GM18873 (cell line): ENCODE measurements at regions not wholly inside any gene's neighbourhood (a gene's known extent, or its start where the extent isn't known, plus 50 kb on each side); places are given as distances from the start of the nearest gene placed in this dataset.

ENCODE experiments used
- ATAC-seq: cut with Tn5 transposase; IDR thresholded peaks from one replicate; pipeline ENCODE4 v1.9.1; 2021; ENCODE audit warnings: mild to moderate bottlenecking, moderate library complexity, moderate number of reproducible peaks; ENCODE audit not compliant: unreplicated experiment, low FRiP score

DNA sequence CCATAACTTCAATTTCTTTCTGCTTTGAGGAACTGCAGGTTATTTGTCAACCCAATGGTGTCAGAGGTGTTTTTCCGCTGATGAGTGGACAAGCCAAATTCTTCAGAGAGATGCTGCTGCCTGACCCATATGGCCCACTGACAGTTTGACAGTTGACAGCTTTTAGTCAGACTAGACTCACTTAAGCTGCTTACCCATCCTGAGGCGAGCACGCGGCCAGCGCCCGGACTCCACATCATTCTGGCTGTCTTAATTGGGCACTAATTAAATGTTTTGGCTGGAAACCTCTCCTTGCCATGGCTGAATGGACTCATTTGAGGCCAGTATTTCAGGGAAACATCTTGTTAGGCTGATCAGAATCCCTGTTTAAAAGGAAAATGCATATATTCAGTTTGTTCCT is 316.1 kb upstream of the FANCL start:
- no peak for ATAC-seq

DNA sequence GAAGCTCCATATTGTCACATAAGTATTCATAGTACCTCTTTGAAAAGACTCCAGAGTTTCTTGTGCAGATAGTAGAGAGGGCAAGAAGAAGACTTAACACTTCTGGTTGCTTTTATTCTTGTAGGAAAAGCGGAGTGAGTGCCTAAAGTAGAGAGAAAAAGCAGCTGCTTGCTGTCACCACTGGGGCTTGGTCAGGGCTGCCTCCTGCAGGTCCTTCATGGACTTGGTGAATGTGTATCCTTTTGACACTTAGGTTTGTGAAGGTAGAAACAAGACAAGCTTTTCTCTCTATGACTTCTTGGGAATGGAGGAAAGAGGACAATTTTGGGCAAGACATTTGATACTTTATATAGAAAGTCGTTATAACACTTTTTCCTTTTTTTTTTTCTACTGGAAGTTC is 312.8 kb upstream of the FANCL start:
- no peak for ATAC-seq

DNA sequence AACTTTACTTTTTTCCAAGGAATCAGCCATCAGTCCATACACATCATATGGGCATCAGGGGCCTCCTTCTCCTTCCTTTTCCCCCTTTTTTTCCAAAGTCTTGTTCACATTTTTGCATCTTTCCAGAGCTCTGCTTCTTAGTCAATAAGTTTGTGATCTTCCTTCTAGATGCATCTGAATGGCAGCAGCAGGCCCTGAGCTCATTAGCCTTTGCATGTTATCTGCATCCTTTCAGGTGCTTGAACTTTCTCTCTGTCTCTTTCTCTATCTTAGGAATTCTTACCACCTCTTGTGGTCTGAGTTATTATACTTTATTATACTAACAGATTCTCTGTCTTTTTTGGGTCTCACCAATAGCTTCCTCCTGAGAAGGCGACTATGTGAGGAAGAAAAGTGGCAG is 312.4 kb upstream of the FANCL start:
- no peak for ATAC-seq

DNA sequence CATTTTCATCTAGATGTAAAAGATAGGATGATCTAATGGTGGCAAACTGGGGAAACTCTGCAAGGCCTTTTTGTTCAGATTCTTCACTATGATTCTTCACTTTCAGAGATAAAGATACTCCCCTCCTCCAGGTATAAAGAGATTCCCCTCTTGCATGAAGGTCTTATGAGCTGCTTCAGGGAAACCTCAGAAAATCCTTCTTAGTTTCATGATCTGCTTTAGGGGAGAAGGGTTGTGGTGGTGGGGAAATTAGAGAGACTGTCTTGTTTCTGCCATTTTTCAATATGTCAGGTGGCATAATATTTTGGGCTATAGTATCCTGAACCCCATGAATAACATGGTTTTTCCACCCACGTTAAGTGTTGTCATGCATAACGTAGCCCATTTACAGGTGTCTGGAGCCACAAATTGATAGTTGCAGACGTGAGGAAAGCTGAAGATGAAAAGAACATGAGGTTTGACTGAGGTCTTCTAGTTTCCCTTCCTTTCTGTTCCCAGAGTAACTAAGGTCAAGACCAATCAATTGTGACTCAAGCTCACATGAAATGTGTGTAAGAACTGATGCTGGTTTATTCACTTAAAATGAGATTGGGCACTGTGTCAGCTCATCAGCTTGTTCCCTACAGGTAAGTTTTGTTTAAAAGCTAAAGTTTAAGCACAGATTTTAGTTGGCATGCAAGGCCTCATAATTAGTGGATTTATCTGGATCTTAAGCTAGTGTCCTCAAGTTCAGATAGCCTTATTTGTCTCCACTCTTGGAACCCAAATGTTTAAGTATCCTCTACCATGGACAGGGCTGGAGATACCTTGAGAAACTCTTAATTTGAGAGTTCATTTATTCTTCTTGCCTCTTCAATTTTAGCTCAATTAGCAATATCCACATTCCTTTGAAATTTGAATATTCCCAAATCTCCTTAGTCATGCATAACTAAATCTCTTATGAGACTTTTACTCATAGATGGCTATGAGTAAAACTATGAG is 304.5 kb upstream of the FANCL start:
- no peak for ATAC-seq

DNA sequence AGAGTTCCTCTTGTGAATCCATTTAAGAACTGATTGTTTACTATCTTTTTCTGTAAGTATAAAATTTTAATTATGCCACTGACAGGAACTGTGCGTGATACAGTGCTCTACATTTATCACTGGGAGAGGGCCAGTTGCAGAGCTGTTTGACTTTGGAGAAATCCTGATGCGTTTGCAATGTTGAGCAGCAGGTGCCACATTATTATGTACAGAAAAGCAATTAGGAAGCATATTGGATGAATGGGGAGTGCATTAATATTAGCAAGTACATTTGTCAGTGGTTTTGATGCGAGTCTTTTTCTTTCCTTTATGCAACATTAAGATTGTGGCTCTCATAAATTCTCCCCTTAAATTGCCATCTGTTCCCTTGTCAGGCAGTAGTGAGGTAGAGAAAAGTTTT is 302.3 kb upstream of the FANCL start:
- ATAC-seq, result no peak

DNA sequence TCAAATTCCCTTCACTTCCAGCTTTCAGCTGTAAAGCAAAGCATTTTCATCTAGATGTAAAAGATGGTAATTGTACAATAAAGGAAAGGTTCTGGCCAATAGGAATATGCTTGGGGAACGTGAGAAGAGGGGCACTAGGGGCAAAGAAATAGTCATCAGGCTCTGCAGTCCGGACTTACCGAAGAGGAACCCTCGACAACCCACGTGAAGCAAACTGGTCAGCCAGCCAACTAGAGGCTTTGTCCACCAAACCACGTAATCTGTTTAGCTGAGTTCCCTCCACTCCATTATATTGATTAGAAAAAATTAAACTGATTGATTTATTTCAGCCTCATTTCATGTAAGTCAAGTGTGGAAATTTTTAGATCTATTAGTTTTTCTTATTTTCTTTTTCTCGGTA is 300.4 kb upstream of the FANCL start:
- no peak for ATAC-seq

DNA sequence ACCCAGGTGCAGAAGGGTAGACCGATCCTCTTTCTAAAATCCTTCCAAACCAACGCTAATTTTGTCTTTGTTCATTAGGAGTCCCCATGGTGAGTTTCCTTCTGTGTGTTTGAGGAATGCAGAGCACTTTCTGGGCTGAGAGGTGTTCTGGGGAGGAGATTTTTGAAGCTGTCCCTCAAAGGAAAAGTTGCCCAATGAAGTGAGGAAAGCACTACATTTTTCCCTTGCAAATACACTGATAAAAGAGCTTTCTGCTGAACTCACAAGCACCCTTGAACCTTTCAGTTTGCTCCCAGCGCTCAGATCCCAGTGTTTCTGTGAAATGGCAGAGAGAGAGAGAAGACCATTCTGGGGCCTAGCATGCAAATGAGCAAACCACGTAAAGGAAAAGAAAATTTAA is 299.6 kb upstream of the FANCL start:
- no peak for ATAC-seq

DNA sequence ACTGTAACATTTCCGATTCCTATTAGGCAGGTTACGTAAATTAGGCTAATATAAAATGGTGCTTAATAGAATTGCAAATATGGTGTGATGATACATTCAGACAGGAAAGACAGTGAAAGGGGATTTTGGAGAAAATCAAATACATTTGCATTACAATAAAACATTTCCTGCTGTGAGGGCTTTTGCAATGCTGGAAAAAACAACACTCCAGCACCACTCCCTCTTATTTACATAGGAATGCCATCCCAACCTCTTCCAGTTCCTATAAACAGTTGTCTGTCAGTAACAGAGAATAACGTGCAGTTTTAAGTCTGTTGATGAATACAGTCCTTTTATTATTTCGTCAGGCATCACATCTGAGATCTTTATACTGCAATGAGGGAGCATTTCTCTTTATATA is 298.8 kb upstream of the FANCL start:
- ATAC-seq, result no peak

DNA sequence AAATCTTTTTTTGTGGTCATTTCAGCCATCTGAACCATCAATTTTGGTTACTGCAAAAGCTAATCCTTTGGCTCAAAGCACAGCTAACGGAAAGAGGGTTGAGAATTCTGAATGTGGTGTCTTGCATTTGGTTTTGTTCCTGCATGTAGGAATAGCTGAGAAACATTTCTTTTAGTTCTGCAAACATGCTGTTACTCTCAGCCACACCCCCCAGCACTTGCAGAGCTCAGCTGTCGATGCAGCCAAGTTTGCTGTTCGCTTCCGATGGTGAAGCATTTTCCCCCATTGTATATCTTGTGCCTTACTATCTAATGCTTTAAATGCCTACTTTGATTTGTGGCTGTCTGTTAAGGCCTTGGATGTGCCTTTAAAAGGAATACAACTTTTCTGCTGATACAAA is 294.9 kb upstream of the FANCL start:
- no peak for ATAC-seq

DNA sequence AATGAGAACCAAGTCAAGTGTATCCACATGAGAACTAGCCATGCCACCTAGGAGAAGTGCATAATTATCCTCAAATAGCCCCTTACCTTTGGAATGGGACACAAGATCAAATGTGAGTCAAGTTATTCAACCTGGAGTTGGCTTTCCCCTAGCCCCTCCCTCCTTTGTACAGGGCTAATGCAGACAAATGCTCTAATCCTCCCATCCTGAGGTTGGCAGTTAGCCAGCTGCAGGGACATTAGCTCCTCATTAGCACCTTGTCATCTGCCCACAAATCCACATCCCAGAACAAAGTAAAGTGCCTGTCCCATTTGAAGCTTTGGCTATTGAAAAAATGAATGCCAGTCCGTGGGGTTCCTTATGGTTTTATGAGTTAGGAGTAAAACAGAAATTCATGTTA is 294.1 kb upstream of the FANCL start:
- ATAC-seq, result no peak

DNA sequence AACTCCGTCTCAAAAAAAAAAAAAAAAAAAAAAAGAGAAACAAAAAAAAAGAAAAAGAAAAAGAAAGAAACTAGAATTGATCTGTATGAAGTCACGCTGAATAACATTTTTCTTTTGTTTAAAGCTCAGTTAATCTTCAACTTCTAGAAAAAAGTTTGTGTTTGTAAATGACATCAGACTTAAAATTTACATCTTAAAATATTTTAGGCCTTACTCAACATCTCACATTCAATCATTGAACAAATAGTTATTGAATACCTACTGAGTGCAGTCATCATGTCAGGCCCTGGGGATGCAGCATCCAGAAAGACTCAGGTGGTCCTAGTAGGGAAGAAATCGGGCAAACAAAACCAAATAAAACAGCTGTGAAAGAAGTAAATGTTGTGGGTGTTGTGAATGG is 292.3 kb upstream of the FANCL start:
- ATAC-seq, result no peak

DNA sequence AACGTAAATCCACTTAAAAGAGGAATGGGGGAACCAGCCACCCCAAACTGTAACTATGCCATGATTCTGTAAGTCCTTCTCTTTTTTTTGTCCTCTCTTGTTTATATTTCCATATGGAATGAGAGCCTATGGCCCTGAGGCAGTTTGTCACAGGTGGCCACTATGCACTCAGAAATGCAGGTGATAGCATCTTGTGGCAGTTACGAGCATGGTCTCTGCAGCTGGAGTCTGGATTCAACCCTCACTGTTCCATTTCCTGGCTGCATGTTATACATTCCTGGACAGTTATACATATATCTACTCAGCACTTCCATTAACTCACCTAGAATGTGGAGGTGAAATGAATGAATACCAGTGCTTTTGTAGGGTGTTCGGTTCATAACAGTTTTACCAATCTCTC is 291.5 kb upstream of the FANCL start:
- no peak for ATAC-seq

DNA sequence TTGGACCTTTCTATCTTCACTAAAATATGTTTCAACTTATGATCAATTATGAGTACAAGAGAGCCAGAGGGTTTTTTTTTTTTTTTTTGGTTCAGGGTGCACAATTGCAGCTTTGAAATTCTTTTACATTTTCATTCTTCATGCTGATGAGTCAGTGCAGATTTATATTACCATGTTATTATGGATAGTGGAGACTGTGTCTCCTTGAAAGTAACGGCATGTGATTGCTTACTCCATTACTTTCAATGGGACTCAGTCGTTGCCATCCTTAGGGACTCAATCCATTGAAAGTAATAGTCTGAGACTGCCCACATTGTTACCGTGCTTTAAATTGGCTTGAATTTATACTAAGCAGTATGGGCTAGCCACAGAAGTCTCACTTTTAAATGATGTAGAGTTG is 286.5 kb upstream of the FANCL start:
- ATAC-seq, result no peak

DNA sequence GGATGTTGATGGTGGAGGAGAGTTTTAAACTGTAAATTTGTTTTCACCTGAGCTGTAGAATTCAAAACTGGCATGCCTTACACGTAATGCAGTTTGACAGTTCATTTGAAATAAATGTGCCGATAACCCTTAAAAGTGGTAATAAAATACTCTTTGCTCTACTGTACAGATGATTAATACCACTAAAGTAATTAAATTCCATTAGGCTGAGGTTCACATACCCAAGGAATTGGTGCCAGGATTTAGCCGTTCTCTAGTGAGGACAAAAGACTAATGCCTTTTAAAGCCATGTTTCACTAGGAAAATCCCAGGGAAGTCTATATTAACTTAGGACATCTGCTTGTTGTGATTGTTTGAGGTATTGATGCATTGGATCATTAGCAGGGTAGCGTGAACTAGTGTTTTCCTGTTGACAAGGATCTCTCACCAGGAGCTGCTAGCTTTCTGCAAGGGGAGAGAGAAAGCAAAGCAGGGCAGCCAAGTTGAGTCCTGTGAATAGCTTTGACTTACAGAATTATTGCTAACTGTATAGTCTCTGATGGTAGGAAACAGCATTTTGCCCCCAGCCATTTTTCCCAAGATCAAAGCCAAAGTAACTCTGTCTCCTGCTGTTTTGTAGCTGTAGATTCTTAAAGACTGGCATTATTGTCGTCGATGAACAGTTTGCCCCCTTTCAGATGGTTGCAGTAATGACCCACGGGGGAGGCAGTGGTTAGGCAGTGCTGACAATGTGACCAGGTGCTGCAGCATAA is 280.9 kb upstream of the FANCL start:
- no peak for ATAC-seq

DNA sequence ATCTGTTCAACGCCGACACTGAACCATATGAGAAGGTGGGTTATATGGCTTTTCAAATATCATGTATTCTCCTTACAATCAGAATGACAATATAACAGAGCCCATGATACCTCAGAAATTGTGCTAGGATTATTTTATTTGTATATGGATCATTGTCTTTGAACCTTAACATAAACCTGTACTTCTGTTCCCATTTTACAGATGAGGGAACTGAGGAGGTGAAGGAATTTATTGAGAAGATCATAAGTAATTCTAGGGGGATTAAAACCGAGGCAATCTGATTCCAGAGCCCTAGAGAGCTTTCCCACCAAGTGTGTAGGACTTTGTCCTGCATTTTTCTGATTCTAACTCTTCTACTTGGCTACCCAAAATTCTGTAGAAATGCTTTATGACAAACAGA is 279.8 kb upstream of the FANCL start:
- no peak for ATAC-seq

DNA sequence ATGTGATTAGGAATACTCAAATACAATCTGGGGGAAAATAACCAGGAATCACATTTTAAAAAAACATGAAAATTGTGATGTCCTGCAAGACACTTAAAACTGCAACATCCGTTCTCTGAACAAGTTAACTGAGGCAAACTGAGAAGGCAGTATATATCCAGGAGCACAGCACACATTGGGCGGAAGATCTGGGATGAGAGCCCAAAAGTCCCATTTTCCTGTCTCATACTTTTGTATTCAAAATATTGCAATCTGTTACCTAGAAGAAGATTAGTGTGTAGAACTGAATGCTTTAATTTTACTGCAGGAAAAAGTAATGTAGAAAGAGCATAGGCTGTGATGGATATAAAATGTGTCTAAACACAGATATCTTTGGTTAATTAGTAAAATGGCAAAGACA is 276.8 kb upstream of the FANCL start:
- ATAC-seq, result no peak

DNA sequence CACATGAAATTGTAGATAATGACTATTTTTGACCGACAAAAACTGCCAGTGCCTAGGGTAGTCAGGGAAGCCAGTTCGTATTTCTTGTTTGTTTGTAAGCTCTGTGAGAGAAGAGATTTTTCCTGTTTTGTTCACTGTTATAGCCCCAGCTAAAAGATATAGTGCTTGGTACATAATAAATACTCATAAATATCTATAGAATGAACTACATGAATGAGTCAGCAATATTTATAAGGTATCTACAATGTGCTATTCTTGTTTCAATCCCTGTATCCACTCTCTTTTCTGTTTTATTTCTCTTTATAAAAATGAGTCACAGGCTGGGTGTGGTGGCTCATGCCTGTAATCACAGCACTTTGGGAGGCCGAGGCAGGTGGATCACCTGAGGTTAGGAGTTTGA is 275.6 kb upstream of the FANCL start:
- ATAC-seq, result no peak

DNA sequence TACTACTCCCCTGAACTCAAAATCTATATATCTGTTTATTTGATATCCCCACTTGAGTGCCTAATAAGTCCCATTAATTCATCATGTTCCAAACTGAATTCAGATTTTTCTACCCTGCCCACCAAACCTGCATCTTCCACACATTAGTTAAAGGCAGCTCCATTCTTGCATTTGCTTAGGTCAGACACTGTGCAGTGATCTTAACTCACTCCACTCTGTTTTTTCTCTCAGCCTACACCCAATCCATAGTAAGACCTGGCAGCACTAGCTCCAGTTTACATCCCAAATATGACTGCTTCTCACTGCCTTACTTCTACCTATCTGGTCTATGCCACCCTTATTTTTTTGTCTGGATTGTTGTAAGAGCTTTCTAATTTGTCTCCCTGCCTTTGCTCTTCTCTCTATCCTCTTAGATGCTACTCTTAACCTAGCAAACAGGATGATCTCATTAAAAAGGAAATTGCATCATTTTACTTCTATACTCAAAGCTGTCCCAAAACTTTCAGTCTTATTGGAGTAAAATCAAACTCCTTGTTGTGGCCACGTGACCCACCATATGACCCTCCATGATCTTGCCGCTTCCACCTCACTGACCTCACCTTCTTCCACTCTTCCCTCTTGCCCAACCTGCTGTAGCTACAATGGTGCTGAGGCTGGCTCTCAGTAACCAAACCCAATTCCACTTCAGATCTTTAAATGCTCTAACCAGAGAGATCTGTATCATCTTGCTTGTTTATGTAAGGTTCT is 274.9 kb upstream of the FANCL start:
- ATAC-seq, result no peak

DNA sequence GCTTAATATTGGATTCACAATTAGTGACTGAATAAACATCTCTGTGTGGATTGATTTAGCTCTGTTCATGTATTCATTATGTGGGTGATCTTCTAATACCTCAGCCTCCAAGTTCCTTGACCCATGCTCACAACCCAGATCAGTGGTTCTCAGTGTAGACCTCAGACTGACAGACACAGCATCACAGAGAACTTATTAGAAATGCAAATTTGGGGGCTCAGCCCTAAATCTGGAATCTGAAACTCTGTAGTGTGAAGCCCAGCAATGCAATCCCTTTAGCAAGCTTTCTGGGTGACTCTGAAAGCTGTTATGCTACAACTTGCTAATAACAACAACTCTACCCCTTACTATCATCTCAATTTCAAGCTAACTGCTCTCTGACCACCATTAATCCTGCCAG is 273.1 kb upstream of the FANCL start:
- peak; percentile 71 for ATAC-seq

DNA sequence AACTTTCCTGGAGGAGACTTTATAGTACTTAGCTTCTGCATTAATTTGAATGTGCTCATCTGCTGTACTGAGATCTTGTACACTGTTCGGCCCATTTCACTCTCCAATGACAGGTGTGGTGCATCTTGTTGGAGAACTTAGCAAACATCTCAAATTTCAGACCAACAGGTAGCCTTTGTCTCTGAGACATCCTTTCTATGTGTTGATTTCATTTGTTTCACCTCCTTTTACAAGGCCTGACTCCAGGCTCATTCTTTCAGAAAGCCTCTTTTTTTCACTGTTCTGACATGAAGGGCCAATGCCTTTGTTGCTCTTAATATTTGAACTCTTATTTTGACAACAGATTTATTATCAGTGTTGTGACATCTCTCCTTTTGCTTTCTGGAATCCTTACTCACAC is 271.8 kb upstream of the FANCL start:
- no peak for ATAC-seq

DNA sequence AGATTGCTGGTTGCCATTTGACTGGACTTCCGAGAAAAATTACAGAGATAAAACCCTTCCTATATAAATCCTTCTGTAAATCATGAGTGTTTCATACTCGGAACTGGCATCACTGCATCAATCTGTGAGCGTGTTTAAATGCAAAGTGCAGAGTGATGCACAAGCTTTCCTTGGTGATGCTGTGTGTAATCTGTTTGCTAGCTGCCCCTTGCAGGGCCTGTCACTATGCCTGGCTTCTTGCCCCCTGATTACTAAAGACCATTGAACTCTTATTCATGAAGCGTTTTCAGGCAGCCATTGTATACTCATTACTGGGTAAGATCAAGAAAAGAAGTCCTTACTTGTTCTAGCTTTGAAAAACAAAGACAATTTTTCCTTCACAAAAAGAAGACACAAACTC is 266.9 kb upstream of the FANCL start:
- no peak for ATAC-seq
